ENCODE measurements at regions not wholly inside any gene's neighbourhood (a gene's known extent, or its start where the extent isn't known, plus 50 kb on each side); places are given as distances from the start of the nearest gene placed in this dataset.

DNA sequence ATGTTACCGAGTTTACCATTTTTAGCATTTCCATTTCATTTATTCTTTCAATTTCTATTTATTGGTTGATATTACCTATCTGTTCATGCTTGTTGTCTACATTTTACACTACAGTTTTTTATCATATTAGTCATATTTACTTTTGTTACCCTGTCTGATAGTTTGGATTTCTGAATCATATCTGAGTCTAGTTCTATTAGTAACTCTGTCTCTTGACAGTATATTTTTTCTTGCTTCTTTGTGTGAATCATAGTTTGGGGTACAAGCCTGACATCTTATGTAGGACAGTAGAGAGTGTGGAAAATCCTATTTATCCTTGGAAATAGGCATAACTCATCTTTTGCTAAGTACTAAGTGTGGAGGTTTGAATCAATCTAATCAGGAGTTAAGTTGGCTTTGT, 263.9 kb upstream of the SESN3 start:
- no peak overlapping the region for H3K18ac ChIP-seq (ENCODE audit: insufficient read length, low read depth, low read length)
- no peak overlapping the region for H2AK5ac ChIP-seq (ENCODE audit: insufficient read length, low read length)
- no peak overlapping the region for H3K4me2 ChIP-seq (ENCODE audit: insufficient read depth, insufficient read length, low read length)
- no peak overlapping the region for H3T11ph ChIP-seq (ENCODE audit: low read length)
- H3K27me3 ChIP-seq (ENCODE audit: insufficient read depth, low read length): no peaks in the 10 kb centered on the region
- Mint-ChIP-seq H3K27me3 (ENCODE audit: low read depth) (no peaks in the 10 kb centered on the region), H3K27ac (no peak overlapping the region), H3K4me3 (no peak overlapping the region), H3K4me1 (peaks cover 13% of the 10 kb centered on the region in 2 experiments), H3K36me3 (ENCODE audit: insufficient read depth in 1 of 3, low read depth in 3 of 3) (no peaks in the 10 kb centered on the region; a peak in 2 of 7 replicates), H3K9me3 (peaks cover 4% of the 10 kb centered on the region in 2 experiments; a peak in 2 of 5 replicates)
- H3K79me1 ChIP-seq (ENCODE audit: insufficient read depth, low read depth, low read length, poor library complexity, severe bottlenecking): no peaks in the 10 kb centered on the region
- H2BK20ac ChIP-seq (ENCODE audit: low read depth, low read length, poor library complexity, severe bottlenecking): no peak overlapping the region
- no peaks in the 10 kb centered on the region for H4K20me1 ChIP-seq (ENCODE audit: control insufficient read depth, insufficient read depth, insufficient read length)
- no peak overlapping the region for H4K5ac ChIP-seq (ENCODE audit: insufficient read length, low read depth, low read length)
- H3K27ac ChIP-seq (ENCODE audit: insufficient read length, low read depth, low read length): no peak overlapping the region
- TF ChIP-seq, protein P1, sequence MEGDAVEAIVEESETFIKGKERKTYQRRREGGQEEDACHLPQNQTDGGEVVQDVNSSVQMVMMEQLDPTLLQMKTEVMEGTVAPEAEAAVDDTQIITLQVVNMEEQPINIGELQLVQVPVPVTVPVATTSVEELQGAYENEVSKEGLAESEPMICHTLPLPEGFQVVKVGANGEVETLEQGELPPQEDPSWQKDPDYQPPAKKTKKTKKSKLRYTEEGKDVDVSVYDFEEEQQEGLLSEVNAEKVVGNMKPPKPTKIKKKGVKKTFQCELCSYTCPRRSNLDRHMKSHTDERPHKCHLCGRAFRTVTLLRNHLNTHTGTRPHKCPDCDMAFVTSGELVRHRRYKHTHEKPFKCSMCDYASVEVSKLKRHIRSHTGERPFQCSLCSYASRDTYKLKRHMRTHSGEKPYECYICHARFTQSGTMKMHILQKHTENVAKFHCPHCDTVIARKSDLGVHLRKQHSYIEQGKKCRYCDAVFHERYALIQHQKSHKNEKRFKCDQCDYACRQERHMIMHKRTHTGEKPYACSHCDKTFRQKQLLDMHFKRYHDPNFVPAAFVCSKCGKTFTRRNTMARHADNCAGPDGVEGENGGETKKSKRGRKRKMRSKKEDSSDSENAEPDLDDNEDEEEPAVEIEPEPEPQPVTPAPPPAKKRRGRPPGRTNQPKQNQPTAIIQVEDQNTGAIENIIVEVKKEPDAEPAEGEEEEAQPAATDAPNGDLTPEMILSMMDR (conservative IDR thresholded peaks at IDR 0.05): no peak
- no peak overlapping the region for H2BK120ac ChIP-seq (ENCODE audit: low read depth, low read length, poor library complexity, severe bottlenecking)
- no peak overlapping the region for H2BK12ac ChIP-seq (ENCODE audit: insufficient read length, low read depth, low read length)
- H2BK15ac ChIP-seq (ENCODE audit: low read depth, low read length): no peak overlapping the region
- no peak overlapping the region for H3K9ac ChIP-seq (ENCODE audit: extremely low read depth, insufficient read length, low read length)
- no peak overlapping the region for H4K8ac ChIP-seq (replicated peaks; ENCODE audit: insufficient read length, low read depth, low read length)
- no peak overlapping the region for H4K91ac ChIP-seq (ENCODE audit: insufficient read length, low read depth, low read length)
- H3K23me2 ChIP-seq (ENCODE audit: insufficient read length, low read depth, low read length, poor library complexity, severe bottlenecking): no peaks in the 10 kb centered on the region
- H3K79me2 ChIP-seq (ENCODE audit: insufficient read depth, low read length): no peaks in the 10 kb centered on the region
- peaks cover 5% of the 10 kb centered on the region; the same call in 1 of the 2 replicates for H3K4me1 ChIP-seq (ENCODE audit: insufficient read depth, low read length)
- H2AFZ ChIP-seq (ENCODE audit: low read length): no peak overlapping the region
- no peak overlapping the region for H3K56ac ChIP-seq (ENCODE audit: insufficient read length, low read depth, low read length)
- no peak overlapping the region for H3K14ac ChIP-seq (ENCODE audit: insufficient read depth, low read length)
- no peak for DNase-seq
- no peaks in the 10 kb centered on the region for H3K9me3 ChIP-seq (ENCODE audit: control insufficient read depth, low read depth, low read length)
- no peak overlapping the region for H2BK5ac ChIP-seq (ENCODE audit: insufficient read length, low read length)
- no peak overlapping the region for H3K4ac ChIP-seq (ENCODE audit: low read depth, low read length)
- H3K23ac ChIP-seq (ENCODE audit: insufficient read length, low read depth, low read length): no peak overlapping the region
- WGBS (ENCODE audit: extremely low coverage, insufficient read length, low lambda C conversion rate): no CpG with 5 or more reads among the region's 1 CpG
